Kidney tubule cell (primary cell): ENCODE measurements at regions not wholly inside any gene's neighbourhood (a gene's known extent, or its start where the extent isn't known, plus 50 kb on each side); places are given as distances from the start of the nearest gene placed in this dataset.

Source experiments
- DNase-seq: peaks from one replicate; pipeline ENCODE4 v3.0.0-alpha.2; 2018; ENCODE audit warnings: low spot score

GRCh38 chr4:27121830-27122229, 261.2 kb downstream of the STIM2 start:
- DNase-seq, result no peak

GRCh38 chr4:27123123-27123768, 262.6 kb downstream of the STIM2 start:
- peak; percentile 88 for DNase-seq

GRCh38 chr4:27123769-27124124, 263.1 kb downstream of the STIM2 start:
- DNase-seq, result no peak

- peak; percentile 85 for DNase-seq
These were observed 266.3 kb downstream of the STIM2 start for GRCh38 chr4:27126895-27127294.

- DNase-seq, result peak; percentile 60
These were observed 267.8 kb downstream of the STIM2 start for GRCh38 chr4:27128443-27128842.

- DNase-seq, result peak; percentile 79
These were observed 269.3 kb downstream of the STIM2 start for GRCh38 chr4:27129871-27130366.

GRCh38 chr4:27132497-27132896, 271.9 kb downstream of the STIM2 start:
- no peak for DNase-seq

- DNase-seq, result no peak
These were observed 279.8 kb downstream of the STIM2 start for GRCh38 chr4:27140486-27140885.

GRCh38 chr4:27141530-27141929, 280.9 kb downstream of the STIM2 start:
- no peak for DNase-seq

GRCh38 chr4:27142841-27143240, 282.2 kb downstream of the STIM2 start:
- no peak for DNase-seq

- no peak for DNase-seq
These were observed 285.0 kb downstream of the STIM2 start for GRCh38 chr4:27145597-27145996.

- no peak for DNase-seq
These were observed 287.7 kb downstream of the STIM2 start for GRCh38 chr4:27148211-27148895.

GRCh38 chr4:27149541-27150212, 289.0 kb downstream of the STIM2 start:
- peak; percentile 23 for DNase-seq

GRCh38 chr4:27152703-27153102, 292.1 kb downstream of the STIM2 start:
- no peak for DNase-seq

GRCh38 chr4:27154706-27155105, 294.1 kb downstream of the STIM2 start:
- peak; percentile 65 for DNase-seq

- no peak for DNase-seq
These were observed 300.6 kb downstream of the STIM2 start for GRCh38 chr4:27161191-27161590.

GRCh38 chr4:27168783-27169182, 308.1 kb downstream of the STIM2 start:
- no peak for DNase-seq

GRCh38 chr4:27173280-27173679, 312.6 kb downstream of the STIM2 start:
- DNase-seq, result no peak

GRCh38 chr4:27176400-27176799, 315.8 kb downstream of the STIM2 start:
- peak; percentile 57 for DNase-seq

- DNase-seq, result no peak
These were observed 316.2 kb downstream of the STIM2 start for GRCh38 chr4:27176881-27177280.

GRCh38 chr4:27178061-27178460, 317.4 kb downstream of the STIM2 start:
- no peak for DNase-seq

GRCh38 chr4:27181693-27182092, 321.1 kb downstream of the STIM2 start:
- no peak for DNase-seq

GRCh38 chr4:27182211-27182610, 321.6 kb downstream of the STIM2 start:
- DNase-seq, result no peak
